Progenitor cell of endocrine pancreas (in vitro differentiated cells): ENCODE measurements at regions not wholly inside any gene's neighbourhood (a gene's known extent, or its start where the extent isn't known, plus 50 kb on each side); places are given as distances from the start of the nearest gene placed in this dataset.

Source experiments
- DNase-seq: peaks from one replicate; pipeline ENCODE4 v3.0.0; 2021; ENCODE audit warnings: low spot score; ENCODE audit not compliant: unreplicated experiment
- H3K27ac Mint-ChIP-seq: 2 replicates; pipeline ENCODE4 v1.8.0; 2021; ENCODE audit warnings: mild to moderate bottlenecking, moderate library complexity, mixed read lengths
- H3K27me3 Mint-ChIP-seq: 2 replicates; pipeline ENCODE4 v1.8.0; 2021; ENCODE audit warnings: mixed read lengths
- H3K36me3 Mint-ChIP-seq: 2 replicates; pipeline ENCODE4 v1.8.0; 2022; ENCODE audit warnings: mixed read lengths; ENCODE audit not compliant: insufficient read depth
- H3K4me1 Mint-ChIP-seq: 2 replicates; pipeline ENCODE4 v1.8.0; 2021; ENCODE audit warnings: low read depth, mixed read lengths
- H3K4me3 Mint-ChIP-seq: 2 replicates; pipeline ENCODE4 v1.8.0; 2021; ENCODE audit warnings: low read depth, mild to moderate bottlenecking, moderate library complexity, mixed read lengths
- H3K9me3 Mint-ChIP-seq: 2 replicates; pipeline ENCODE4 v1.8.0; 2021; ENCODE audit warnings: low read depth, mixed read lengths
- CTCF ChIP-seq: fragments of 200-600 bp; sonication (generic); IDR thresholded peaks from one replicate; pipeline ENCODE4 v1.5.0; 2021; ENCODE audit warnings: antibody characterized with exemption, mild to moderate bottlenecking; ENCODE audit not compliant: unreplicated experiment

GRCh38 chr6:18985996-18986395, 598.8 kb downstream of the RNF144B start:
- H3K4me3 Mint-ChIP-seq: no peak overlapping the region
- H3K36me3 Mint-ChIP-seq: no peaks in the 10 kb centered on the region
- TF ChIP-seq CTCF: no peak
- no peaks in the 10 kb centered on the region for H3K27me3 Mint-ChIP-seq
- H3K9me3 Mint-ChIP-seq: peaks cover 3% of the 10 kb centered on the region
- H3K27ac Mint-ChIP-seq: no peak overlapping the region
- H3K4me1 Mint-ChIP-seq: peaks cover 25% of the 10 kb centered on the region
- DNase-seq: no peak

GRCh38 chr6:18988636-18989035, 601.5 kb downstream of the RNF144B start:
- H3K4me1 Mint-ChIP-seq: peaks cover 28% of the 10 kb centered on the region
- H3K4me3 Mint-ChIP-seq: no peak overlapping the region
- H3K9me3 Mint-ChIP-seq: no peaks in the 10 kb centered on the region
- no peak for DNase-seq
- no peaks in the 10 kb centered on the region for H3K27me3 Mint-ChIP-seq
- TF ChIP-seq CTCF: no peak
- H3K27ac Mint-ChIP-seq: no peak overlapping the region
- no peaks in the 10 kb centered on the region for H3K36me3 Mint-ChIP-seq

GRCh38 chr6:18990059-18990978, 603.2 kb downstream of the RNF144B start:
- H3K4me1 Mint-ChIP-seq: peaks cover 25% of the 10 kb centered on the region

GRCh38 chr6:18997375-18997826, 610.3 kb downstream of the RNF144B start:
- DNase-seq: no peak
- Mint-ChIP-seq H3K4me1 (peaks cover 2% of the 10 kb centered on the region), H3K27ac (no peak overlapping the region), H3K27me3 (no peaks in the 10 kb centered on the region), H3K9me3 (peaks cover 15% of the 10 kb centered on the region), H3K36me3 (no peaks in the 10 kb centered on the region), H3K4me3 (no peak overlapping the region)
- TF ChIP-seq CTCF: peak; percentile 74

More at GRCh38 chr6:18990059-18990978, 603.2 kb downstream of the RNF144B start:
- TF ChIP-seq CTCF: peak; percentile 76
- Mint-ChIP-seq H3K27ac (peak overlapping the region; percentile 65), H3K9me3 (peaks cover 9% of the 10 kb centered on the region), H3K27me3 (no peaks in the 10 kb centered on the region), H3K36me3 (no peaks in the 10 kb centered on the region), H3K4me3 (peak overlapping the region; percentile 56)
- peak; percentile 70 for DNase-seq

GRCh38 chr6:19002976-19003560, 615.9 kb downstream of the RNF144B start:
- H3K4me3 Mint-ChIP-seq: no peak overlapping the region
- no peak for DNase-seq
- no peaks in the 10 kb centered on the region for H3K9me3 Mint-ChIP-seq
- H3K27ac Mint-ChIP-seq: no peak overlapping the region
- H3K36me3 Mint-ChIP-seq: no peaks in the 10 kb centered on the region
- H3K4me1 Mint-ChIP-seq: peaks cover 1% of the 10 kb centered on the region
- H3K27me3 Mint-ChIP-seq: no peaks in the 10 kb centered on the region
- TF ChIP-seq CTCF: no peak
